Neural cell (in vitro differentiated cells): ENCODE measurements at regions not wholly inside any gene's neighbourhood (a gene's known extent, or its start where the extent isn't known, plus 50 kb on each side); places are given as distances from the start of the nearest gene placed in this dataset.

Experiments
- H2AFZ ChIP-seq: fragments of 200-600, 300-800 bp; sonication (generic), shearing (Covaris generic); 2 replicates; pipeline ENCODE4 v1.6.0; 2014; ENCODE audit warnings: low read depth, mild to moderate bottlenecking, antibody characterized with exemption, low read length, moderate library complexity
- H3F3A ChIP-seq: fragments of 200-600 bp; shearing (Covaris generic); 2 replicates; pipeline ENCODE4 v1.6.1; 2016; ENCODE audit warnings: mild to moderate bottlenecking, moderate library complexity, mixed read lengths, antibody characterized with exemption, low read length; ENCODE audit not compliant: insufficient read depth, poor library complexity, severe bottlenecking
- H3K27ac ChIP-seq: fragments of 200-600, 300-800 bp; sonication (generic), shearing (Covaris generic); 2 replicates; pipeline ENCODE4 v1.5.1; 2014; ENCODE audit warnings: mild to moderate bottlenecking, low read length, moderate library complexity
- H3K27me3 ChIP-seq: fragments of 300-800, 200-600 bp; sonication (generic), shearing (Covaris generic); 2 replicates; pipeline ENCODE4 v1.6.0; 2014; ENCODE audit warnings: mild to moderate bottlenecking, low read depth, low read length, moderate library complexity; ENCODE audit not compliant: insufficient read depth
- H3K36me3 ChIP-seq: fragments of 300-800, 200-600 bp; sonication (generic), shearing (Covaris generic); 2 replicates; pipeline ENCODE4 v1.5.1; 2014; ENCODE audit warnings: mild to moderate bottlenecking, antibody characterized with exemption, low read length, moderate library complexity; ENCODE audit not compliant: insufficient read depth
- H3K4me2 ChIP-seq: fragments of 300-800, 200-600 bp; sonication (generic), shearing (Covaris generic); 2 replicates; pipeline ENCODE4 v1.6.0; 2014; ENCODE audit warnings: mild to moderate bottlenecking, low read length
- H3K4me3 ChIP-seq: fragments of 300-800, 200-600 bp; sonication (generic), shearing (Covaris generic); 2 replicates; pipeline ENCODE4 v1.5.1; 2014; ENCODE audit warnings: mild to moderate bottlenecking, low read length, moderate library complexity
- H3K79me2 ChIP-seq: fragments of 200-600 bp; shearing (Covaris generic); replicated peaks from 2 replicates; pipeline ENCODE4 v1.6.0; 2014; ENCODE audit warnings: mild to moderate bottlenecking, low read length, moderate library complexity; ENCODE audit not compliant: insufficient read depth
- H3K9ac ChIP-seq: fragments of 300-800, 200-600 bp; sonication (generic), shearing (Covaris generic); 2 replicates; pipeline ENCODE4 v1.6.1; 2016; ENCODE audit warnings: mild to moderate bottlenecking, low read length, mixed read lengths
- H3K9me2 ChIP-seq: fragments of 200-600 bp; shearing (Covaris generic); 2 replicates; pipeline ENCODE4 v1.6.1; 2016; ENCODE audit warnings: mild to moderate bottlenecking, low read length, mixed read lengths; ENCODE audit not compliant: insufficient read depth
- H3K9me3 ChIP-seq: fragments of 200-600, 300-800 bp; sonication (generic), shearing (Covaris generic); 2 replicates; pipeline ENCODE4 v1.6.1; 2016; ENCODE audit warnings: mild to moderate bottlenecking, mixed run types, low read length, moderate library complexity, mixed read lengths
- H4K20me1 ChIP-seq: fragments of 200-600 bp; shearing (Covaris generic); 2 replicates; pipeline ENCODE4 v1.6.1; 2016; ENCODE audit warnings: mild to moderate bottlenecking, mixed run types; ENCODE audit not compliant: insufficient read depth
- CTCF ChIP-seq: fragments of 450-650 bp; IDR thresholded peaks from 2 replicates; pipeline ENCODE4 v1.5.1; 2014; ENCODE audit warnings: antibody characterized with exemption, mild to moderate bottlenecking, moderate library complexity; ENCODE audit not compliant: poor library complexity, severe bottlenecking
- EP300 ChIP-seq: fragments of 450-650 bp; conservative IDR thresholded peaks from 2 replicates; pipeline ENCODE4 v1.6.1; 2014; ENCODE audit warnings: antibody characterized with exemption, mild to moderate bottlenecking, moderate library complexity; ENCODE audit not compliant: poor library complexity, severe bottlenecking
- EZH2 ChIP-seq: fragments of 200-600, 300-800 bp; shearing (Covaris generic), sonication (generic); IDR thresholded peaks from 2 replicates; pipeline ENCODE4 v1.6.1; 2014; ENCODE audit warnings: antibody characterized with exemption, low read length, borderline replicate concordance, mild to moderate bottlenecking; ENCODE audit not compliant: insufficient read depth, poor library complexity, severe bottlenecking
- MXI1 ChIP-seq: fragments of 450-650 bp; conservative IDR thresholded peaks from 2 replicates; pipeline ENCODE4 v1.6.1; 2014; ENCODE audit warnings: antibody characterized with exemption, mild to moderate bottlenecking; ENCODE audit not compliant: poor library complexity, severe bottlenecking
- POLR2AphosphoS5 ChIP-seq: IDR thresholded peaks from 2 replicates; pipeline ENCODE4 v1.6.1; 2012
- RAD21 ChIP-seq: fragments of 450-650 bp; conservative IDR thresholded peaks from 2 replicates; pipeline ENCODE4 v1.6.1; 2014; ENCODE audit warnings: antibody characterized with exemption, mild to moderate bottlenecking, moderate library complexity
- REST ChIP-seq: IDR thresholded peaks from 2 replicates; pipeline ENCODE4 v1.6.1; 2012; ENCODE audit warnings: borderline replicate concordance
- SMC3 ChIP-seq: fragments of 450-650 bp; conservative IDR thresholded peaks from 2 replicates; pipeline ENCODE4 v1.6.1; 2014; ENCODE audit warnings: antibody characterized with exemption, mild to moderate bottlenecking, moderate library complexity; ENCODE audit not compliant: poor library complexity
- TAF1 ChIP-seq: IDR thresholded peaks from 2 replicates; pipeline ENCODE4 v1.6.1; 2012; ENCODE audit warnings: low read depth

GRCh38 chr12:21054334-21054733 is 76.7 kb upstream of the SLCO1B1 start:
- Histone ChIP-seq H2AFZ (no peak overlapping the region), H3K36me3 (no peaks in the 10 kb centered on the region)
- TF ChIP-seq RAD21: no peak
- no peak for TF ChIP-seq EP300
- TF ChIP-seq EZH2: no peak
- TF ChIP-seq TAF1: no peak
- TF ChIP-seq POLR2AphosphoS5: no peak
- no peak for TF ChIP-seq CTCF
- no peak for TF ChIP-seq MXI1
- TF ChIP-seq SMC3: no peak
- TF ChIP-seq REST: no peak

GRCh38 chr12:21065845-21066244 is 65.1 kb upstream of the SLCO1B1 start:
- no peaks in the 10 kb centered on the region for H3K9me2 ChIP-seq
- H2AFZ ChIP-seq: no peak overlapping the region
- no peak overlapping the region for H3K9ac ChIP-seq
- no peak overlapping the region for H3K27ac ChIP-seq
- H3K4me2 ChIP-seq: no peak overlapping the region
- TF ChIP-seq MXI1 (no peak), CTCF (peak; percentile 31), RAD21 (peak; percentile 39)
- no peak overlapping the region for H3K4me3 ChIP-seq
- no peaks in the 10 kb centered on the region for H3K27me3 ChIP-seq
- H3K79me2 ChIP-seq: no peaks in the 10 kb centered on the region
- no peaks in the 10 kb centered on the region for H4K20me1 ChIP-seq
- no peaks in the 10 kb centered on the region for H3F3A ChIP-seq
- H3K36me3 ChIP-seq: no peaks in the 10 kb centered on the region
- H3K9me3 ChIP-seq: no peaks in the 10 kb centered on the region

More at GRCh38 chr12:21054334-21054733, 76.7 kb upstream of the SLCO1B1 start:
- Histone ChIP-seq H3F3A (no peaks in the 10 kb centered on the region), H3K9me2 (no peaks in the 10 kb centered on the region), H3K27ac (no peak overlapping the region), H3K4me3 (no peak overlapping the region), H3K79me2 (no peaks in the 10 kb centered on the region), H3K9me3 (no peaks in the 10 kb centered on the region), H3K27me3 (no peaks in the 10 kb centered on the region), H3K4me2 (no peak overlapping the region), H4K20me1 (no peaks in the 10 kb centered on the region), H3K9ac (no peak overlapping the region)
